Retinal pigment epithelial cell (primary cell): ENCODE measurements at regions not wholly inside any gene's neighbourhood (a gene's known extent, or its start where the extent isn't known, plus 50 kb on each side); places are given as distances from the start of the nearest gene placed in this dataset.

Experiments
- DNase-seq: peaks from one replicate; pipeline ENCODE4 v3.0.0-alpha.2; 2010; ENCODE audit warnings: low read depth
- H3K4me3 ChIP-seq: 2 replicates; pipeline ENCODE4 v1.5.1; 2011; ENCODE audit warnings: mild to moderate bottlenecking, low read length, control low read depth, moderate library complexity
- CTCF ChIP-seq: conservative IDR thresholded peaks from 2 replicates; pipeline ENCODE4 v1.5.1; 2011; ENCODE audit warnings: low read depth, low read length, control low read depth, inconsistent platforms

GRCh38 chr3:55333046-55333445 is 154.1 kb downstream of the WNT5A start:
- no peak overlapping the region for H3K4me3 ChIP-seq
- DNase-seq: peak; percentile 46
- TF ChIP-seq CTCF: no peak

DNA sequence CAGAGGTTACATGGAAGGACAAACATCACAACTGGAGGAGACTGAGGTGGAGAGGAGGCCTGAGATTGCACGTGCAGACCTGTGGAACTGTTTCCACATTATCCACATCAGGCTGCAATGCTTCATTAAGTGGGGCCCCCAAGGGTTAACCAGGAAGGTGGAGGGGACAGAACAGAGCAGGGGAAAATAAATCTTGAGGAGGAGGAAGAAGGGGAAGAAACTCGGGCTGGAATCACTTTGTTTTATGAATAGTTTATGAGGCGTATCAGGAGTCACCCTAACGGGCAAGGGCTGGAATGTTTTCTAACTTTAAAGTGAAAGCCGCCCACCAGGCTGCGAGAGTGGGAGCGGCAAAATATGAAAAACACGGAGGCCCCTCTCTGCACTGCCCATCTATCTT is 154.9 kb downstream of the WNT5A start:
- no peak overlapping the region for H3K4me3 ChIP-seq
- no peak for TF ChIP-seq CTCF
- no peak for DNase-seq

- TF ChIP-seq CTCF: no peak
- H3K4me3 ChIP-seq: no peak overlapping the region
- no peak for DNase-seq
Measured at GRCh38 chr3:55331524-55331923, 155.6 kb downstream of the WNT5A start.

- H3K4me3 ChIP-seq: no peak overlapping the region
- TF ChIP-seq CTCF: no peak
- DNase-seq: peak; percentile 54
Measured at GRCh38 chr3:55330756-55331155, 156.3 kb downstream of the WNT5A start.

- DNase-seq: peak; percentile 97
- TF ChIP-seq CTCF: no peak
- no peak overlapping the region for H3K4me3 ChIP-seq
Measured at GRCh38 chr3:55330355-55330754, 156.8 kb downstream of the WNT5A start.

DNA sequence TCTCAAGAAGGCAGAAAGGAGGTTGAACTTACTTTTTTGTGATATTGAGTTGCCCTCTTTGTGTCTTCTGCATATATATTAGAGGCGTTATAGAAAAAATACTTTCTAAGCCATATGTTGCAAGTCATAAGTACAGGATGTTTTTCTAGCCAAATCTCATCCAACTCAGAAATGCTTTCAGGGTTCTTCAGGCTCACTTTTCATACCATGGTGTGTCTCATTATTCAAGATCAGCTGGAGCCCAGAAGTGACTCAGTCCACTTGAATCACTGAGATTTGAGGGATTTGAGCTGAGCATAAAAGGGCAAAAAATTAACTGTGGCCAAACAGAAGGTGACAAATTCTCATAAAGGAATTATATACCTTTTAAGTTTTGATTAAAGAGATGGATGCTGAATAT is 157.3 kb downstream of the WNT5A start:
- DNase-seq: peak; percentile 88
- no peak overlapping the region for H3K4me3 ChIP-seq
- TF ChIP-seq CTCF: no peak

GRCh38 chr3:55327131-55327920 is 159.8 kb downstream of the WNT5A start:
- TF ChIP-seq CTCF: no peak
- H3K4me3 ChIP-seq: no peak overlapping the region
- DNase-seq: peak; percentile 89
